SU-DHL-6 (cell line): ENCODE measurements at regions not wholly inside any gene's neighbourhood (a gene's known extent, or its start where the extent isn't known, plus 50 kb on each side); places are given as distances from the start of the nearest gene placed in this dataset.

Experiments used
- H2AFZ ChIP-seq: fragments of 200-600 bp; sonication (generic); 2 replicates; pipeline ENCODE4 v1.6.1; 2014; ENCODE audit warnings: low read depth, mild to moderate bottlenecking, moderate library complexity, mixed read lengths, antibody characterized with exemption, low read length; ENCODE audit not compliant: severe bottlenecking
- H3F3A ChIP-seq: fragments of 200-600 bp; shearing (Covaris generic); 2 replicates; pipeline ENCODE4 v1.6.0; 2016; ENCODE audit warnings: antibody characterized with exemption, mild to moderate bottlenecking; ENCODE audit not compliant: insufficient read depth
- H3K27ac ChIP-seq: fragments of 200-600 bp; sonication (generic); 2 replicates; pipeline ENCODE4 v1.5.1; 2016; ENCODE audit warnings: low read depth, mild to moderate bottlenecking, low read length, moderate library complexity, mixed read lengths
- H3K27me3 ChIP-seq: fragments of 200-600 bp; sonication (generic), shearing (Covaris generic); 2 replicates; pipeline ENCODE4 v1.6.0; 2014; ENCODE audit warnings: mild to moderate bottlenecking, low read length
- H3K36me3 ChIP-seq: fragments of 200-600 bp; sonication (generic); 2 replicates; pipeline ENCODE4 v1.6.1; 2014; ENCODE audit warnings: mild to moderate bottlenecking, low read length, mixed read lengths
- H3K4me2 ChIP-seq: fragments of 300-600, 200-600 bp; shearing (Covaris generic), sonication (generic); 2 replicates; pipeline ENCODE4 v1.6.0; 2014; ENCODE audit warnings: low read length, low read depth, mild to moderate bottlenecking; ENCODE audit not compliant: poor library complexity, severe bottlenecking
- H3K4me3 ChIP-seq: fragments of 200-600 bp; sonication (generic); 2 replicates; pipeline ENCODE4 v1.5.1; 2014; ENCODE audit warnings: antibody characterized with exemption, low read length, mild to moderate bottlenecking, mixed read lengths; ENCODE audit not compliant: insufficient read depth, poor library complexity, severe bottlenecking
- H3K79me2 ChIP-seq: fragments of 200-600 bp; sonication (generic); 2 replicates; pipeline ENCODE4 v1.6.1; 2014; ENCODE audit warnings: mild to moderate bottlenecking, low read length, moderate library complexity; ENCODE audit not compliant: insufficient read depth
- H3K9ac ChIP-seq: fragments of 200-600 bp; sonication (generic); 2 replicates; pipeline ENCODE4 v1.7.0; 2014; ENCODE audit warnings: mild to moderate bottlenecking, low read length
- H3K9me2 ChIP-seq: fragments of 200-600 bp; sonication (generic); replicated peaks from 2 replicates; pipeline ENCODE4 v1.6.1; 2014; ENCODE audit warnings: low read length; ENCODE audit not compliant: insufficient read depth
- H3K9me3 ChIP-seq: fragments of 200-600 bp; sonication (generic); 2 replicates; pipeline ENCODE4 v1.6.1; 2014; ENCODE audit warnings: low read length, mixed read lengths; ENCODE audit not compliant: insufficient read depth
- H4K20me1 ChIP-seq: fragments of 200-600 bp; sonication (generic); 2 replicates; pipeline ENCODE4 v1.6.1; 2014; ENCODE audit warnings: low read depth, mild to moderate bottlenecking, antibody characterized with exemption, low read length, moderate library complexity, mixed read lengths
- CTCF ChIP-seq: fragments of 200-600 bp; sonication (generic); IDR thresholded peaks from one replicate; pipeline ENCODE4 v1.5.1; 2017; ENCODE audit warnings: antibody characterized with exemption, mild to moderate bottlenecking, low read length, moderate library complexity; ENCODE audit not compliant: insufficient read depth, poor library complexity, severe bottlenecking
- EZH2phosphoT487 ChIP-seq: fragments of 200-600 bp; sonication (generic), shearing (Covaris generic); conservative IDR thresholded peaks from 2 replicates; pipeline ENCODE4 v1.6.1; 2018; ENCODE audit warnings: mild to moderate bottlenecking, antibody characterized with exemption, low read length, moderate library complexity, mixed read lengths

- Histone ChIP-seq H3K9ac (no peak overlapping the region), H4K20me1 (no peaks in the 10 kb centered on the region), H3K4me3 (no peak overlapping the region), H3K27ac (no peak overlapping the region), H3K79me2 (no peaks in the 10 kb centered on the region), H3K9me3 (no peaks in the 10 kb centered on the region), H3K27me3 (no peaks in the 10 kb centered on the region), H3K9me2 (no peaks in the 10 kb centered on the region), H3F3A (no peaks in the 10 kb centered on the region), H3K4me2 (no peak overlapping the region), H2AFZ (no peak overlapping the region), H3K36me3 (no peaks in the 10 kb centered on the region)
- TF ChIP-seq CTCF: no peak
- no peak for TF ChIP-seq EZH2phosphoT487
These were observed 428.1 kb downstream of the FLRT2 start for GRCh38 chr14:85958069-85958468.

- H3K4me2 ChIP-seq: no peak overlapping the region
- TF ChIP-seq CTCF (no peak), EZH2phosphoT487 (no peak)
These were observed 423.3 kb downstream of the FLRT2 start for GRCh38 chr14:85953265-85953664.

GRCh38 chr14:85948153-85948552 lies 418.2 kb downstream of the FLRT2 start:
- no peaks in the 10 kb centered on the region for H3F3A ChIP-seq
- H3K27me3 ChIP-seq: no peaks in the 10 kb centered on the region
- no peaks in the 10 kb centered on the region for H4K20me1 ChIP-seq
- no peak overlapping the region for H2AFZ ChIP-seq
- no peaks in the 10 kb centered on the region; the same call in 1 of the 2 replicates for H3K9me3 ChIP-seq
- no peak overlapping the region for H3K27ac ChIP-seq
- no peak overlapping the region for H3K9ac ChIP-seq
- H3K9me2 ChIP-seq: no peaks in the 10 kb centered on the region
- H3K4me3 ChIP-seq: no peak overlapping the region
- no peaks in the 10 kb centered on the region; the same call in 1 of the 2 replicates for H3K36me3 ChIP-seq
- TF ChIP-seq CTCF (no peak), EZH2phosphoT487 (no peak)
- no peaks in the 10 kb centered on the region for H3K79me2 ChIP-seq
- H3K4me2 ChIP-seq: no peak overlapping the region

More at GRCh38 chr14:85953265-85953664, 423.3 kb downstream of the FLRT2 start:
- Histone ChIP-seq H2AFZ (no peak overlapping the region), H3K27me3 (no peaks in the 10 kb centered on the region), H3K4me3 (no peak overlapping the region), H3K9ac (no peak overlapping the region), H4K20me1 (no peaks in the 10 kb centered on the region), H3K9me2 (no peaks in the 10 kb centered on the region), H3K36me3 (no peaks in the 10 kb centered on the region; the same call in 1 of the 2 replicates), H3K9me3 (no peaks in the 10 kb centered on the region), H3K79me2 (no peaks in the 10 kb centered on the region), H3F3A (no peaks in the 10 kb centered on the region), H3K27ac (no peak overlapping the region)
